Parathyroid adenoma (tissue), 2 donors: ENCODE measurements at regions not wholly inside any gene's neighbourhood (a gene's known extent, or its start where the extent isn't known, plus 50 kb on each side); places are given as distances from the start of the nearest gene placed in this dataset.

Experiments used
- H2AFZ ChIP-seq: fragments of 300-600 bp; sonication (generic); one replicate; pipeline ENCODE4 v1.7.0; 2017; ENCODE audit warnings: antibody characterized with exemption, mild to moderate bottlenecking
- H3K27ac ChIP-seq: fragments of 300-600 bp; sonication (generic); one replicate; pipeline ENCODE4 v1.7.0; 2017
- H3K27me3 ChIP-seq: fragments of 300-600 bp; sonication (generic); one replicate; pipeline ENCODE4 v1.7.0; 2017; ENCODE audit warnings: low read length; ENCODE audit not compliant: control insufficient read depth, insufficient read depth
- H3K36me3 ChIP-seq: fragments of 300-600 bp; sonication (generic); one replicate; pipeline ENCODE4 v1.7.0; 2017; ENCODE audit warnings: low read length; ENCODE audit not compliant: control insufficient read depth, insufficient read depth
- H3K4me1 ChIP-seq: fragments of 300-600 bp; sonication (generic); one replicate; pipeline ENCODE4 v1.7.0; 2017; ENCODE audit warnings: control low read depth
- H3K4me2 ChIP-seq: fragments of 300-600 bp; sonication (generic); one replicate; pipeline ENCODE4 v1.7.0; 2017; ENCODE audit warnings: low read length
- H3K4me3 ChIP-seq: fragments of 300-600 bp; sonication (generic); one replicate; pipeline ENCODE4 v1.7.0; 2017; ENCODE audit warnings: low read depth, low read length
- H3K79me2 ChIP-seq: fragments of 300-600 bp; sonication (generic); one replicate; pipeline ENCODE4 v1.7.0; 2017; ENCODE audit warnings: control low read depth
- H3K9ac ChIP-seq: fragments of 300-600 bp; sonication (generic); one replicate; pipeline ENCODE4 v1.7.0; 2017; ENCODE audit warnings: mild to moderate bottlenecking
- H3K9me3 ChIP-seq: fragments of 300-600 bp; sonication (generic); one replicate; pipeline ENCODE4 v1.7.0; 2017; ENCODE audit warnings: low read length; ENCODE audit not compliant: control insufficient read depth
- CTCF ChIP-seq: fragments of 300-600 bp; sonication (generic); IDR thresholded peaks from one replicate; pipeline ENCODE4 v1.7.0; 2017; ENCODE audit warnings: antibody characterized with exemption, mild to moderate bottlenecking
- donor health status: primary hyperparathyroidism.

GRCh38 chr10:4136121-4136520 lies 351.1 kb upstream of the KLF6 start:
- H3K4me3 ChIP-seq: no peak overlapping the region
- no peaks in the 10 kb centered on the region for H3K36me3 ChIP-seq
- H2AFZ ChIP-seq: no peak overlapping the region

DNA sequence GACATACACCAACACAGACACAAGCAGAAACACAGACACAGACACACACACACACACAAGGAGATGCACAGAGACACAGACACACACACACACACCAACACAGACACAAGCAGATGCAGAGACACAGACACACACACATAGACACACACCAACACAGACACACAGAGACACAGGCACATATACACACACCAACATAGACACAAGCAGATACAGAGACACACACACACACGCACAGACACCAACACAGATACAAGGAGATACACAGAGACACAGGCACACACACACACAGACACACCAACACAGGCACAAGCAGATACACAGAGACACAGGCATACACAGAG lies 347.2 kb upstream of the KLF6 start:
- Histone ChIP-seq H3K9ac (no peak overlapping the region), H3K79me2 (no peaks in the 10 kb centered on the region), H2AFZ (no peak overlapping the region), H3K27me3 (no peaks in the 10 kb centered on the region), H3K4me1 (peaks cover 3% of the 10 kb centered on the region), H3K4me2 (peak overlapping the region; percentile 34), H3K27ac (peak overlapping the region; percentile 40), H3K9me3 (no peaks in the 10 kb centered on the region), H3K36me3 (no peaks in the 10 kb centered on the region), H3K4me3 (no peak overlapping the region)
- TF ChIP-seq CTCF: no peak

More at GRCh38 chr10:4136121-4136520, 351.1 kb upstream of the KLF6 start:
- no peaks in the 10 kb centered on the region for H3K9me3 ChIP-seq
- H3K27me3 ChIP-seq: no peaks in the 10 kb centered on the region
- no peaks in the 10 kb centered on the region for H3K79me2 ChIP-seq
- H3K4me2 ChIP-seq: no peak overlapping the region
- no peak for TF ChIP-seq CTCF
- no peak overlapping the region for H3K27ac ChIP-seq
- no peak overlapping the region for H3K9ac ChIP-seq
- H3K4me1 ChIP-seq: peaks cover 3% of the 10 kb centered on the region

DNA sequence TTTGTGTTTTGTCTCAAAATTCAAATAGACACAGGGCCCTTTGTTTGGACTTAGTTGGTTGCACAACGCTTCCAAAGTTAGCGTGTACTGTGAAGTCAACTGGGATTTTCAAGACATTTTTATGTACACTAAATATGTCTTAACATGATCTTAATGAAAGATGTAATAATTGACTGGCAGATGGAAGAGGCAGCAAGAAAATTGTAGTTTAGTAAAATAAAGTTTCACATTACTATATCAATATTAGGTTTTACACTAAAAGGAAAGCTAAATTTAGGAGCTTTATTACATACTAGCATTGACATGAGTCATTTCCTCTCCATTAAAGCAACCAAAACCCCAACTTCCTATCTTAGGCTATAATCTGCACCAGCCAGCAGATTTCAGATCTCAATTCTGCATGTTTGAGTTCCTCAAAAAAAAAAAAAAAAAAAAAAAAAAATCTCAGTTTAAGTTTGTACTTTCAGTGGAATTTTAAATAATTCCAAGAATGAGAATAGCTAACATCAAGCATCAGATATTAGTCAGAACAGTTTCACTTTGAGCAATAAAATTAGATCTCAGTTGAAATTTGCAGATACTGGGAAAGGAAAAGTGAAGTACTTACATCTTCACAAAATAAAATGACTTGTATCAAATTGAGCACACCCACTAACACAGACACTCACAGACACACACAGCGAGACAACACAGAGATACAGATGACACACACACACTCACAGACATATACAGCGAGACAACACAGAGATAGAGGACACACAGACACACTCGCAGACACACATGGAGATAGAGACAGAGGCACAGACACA lies 346.6 kb upstream of the KLF6 start:
- Histone ChIP-seq H3K9ac (no peak overlapping the region), H3K4me1 (peaks cover 3% of the 10 kb centered on the region), H3K27me3 (no peaks in the 10 kb centered on the region), H2AFZ (no peak overlapping the region), H3K4me3 (no peak overlapping the region), H3K36me3 (no peaks in the 10 kb centered on the region), H3K4me2 (peak overlapping the region; percentile 34), H3K27ac (peak overlapping the region; percentile 40), H3K79me2 (no peaks in the 10 kb centered on the region), H3K9me3 (no peaks in the 10 kb centered on the region)
- TF ChIP-seq CTCF: no peak

- H3K27me3 ChIP-seq: no peaks in the 10 kb centered on the region
- peak overlapping the region; percentile 16 for H3K27ac ChIP-seq
- no peak for TF ChIP-seq CTCF
- H3K4me2 ChIP-seq: no peak overlapping the region
- no peaks in the 10 kb centered on the region for H3K79me2 ChIP-seq
- no peak overlapping the region for H2AFZ ChIP-seq
- no peak overlapping the region for H3K9ac ChIP-seq
- H3K4me1 ChIP-seq: peaks cover 3% of the 10 kb centered on the region
- no peaks in the 10 kb centered on the region for H3K36me3 ChIP-seq
- H3K9me3 ChIP-seq: no peaks in the 10 kb centered on the region
- H3K4me3 ChIP-seq: no peak overlapping the region
Observed at GRCh38 chr10:4130685-4131084, 345.7 kb upstream of the KLF6 start.
